GM23338 (cell line): ENCODE measurements at regions not wholly inside any gene's neighbourhood (a gene's known extent, or its start where the extent isn't known, plus 50 kb on each side); places are given as distances from the start of the nearest gene placed in this dataset.

Experiments
- ATAC-seq: fragments of 200-7000 bp; cut with Tn5 transposase; 3 replicates; pipeline ENCODE4 v1.9.1; 2020
- DNase-seq: peaks from one replicate; pipeline ENCODE4 v3.0.0-alpha.2; 2015; ENCODE audit warnings: low spot score
- H2AFZ ChIP-seq: fragments of 200-600 bp; sonication (generic); 2 replicates; pipeline ENCODE4 v1.8.0; 2016; ENCODE audit warnings: antibody characterized with exemption, mild to moderate bottlenecking, moderate library complexity
- H3F3A ChIP-seq: fragments of 200-600 bp; sonication (generic); replicated peaks from 2 replicates; pipeline ENCODE4 v1.8.0; 2017; ENCODE audit warnings: antibody characterized with exemption, mixed run types, low read depth
- H3K27ac ChIP-seq: fragments of 200-600 bp; sonication (generic); 2 replicates; pipeline ENCODE4 v1.6.1; 2016; ENCODE audit warnings: low read depth
- H3K27me3 ChIP-seq: fragments of 200-600 bp; sonication (generic); 2 replicates; pipeline ENCODE4 v1.8.0; 2016; ENCODE audit warnings: mild to moderate bottlenecking, mixed run types, moderate library complexity; ENCODE audit not compliant: insufficient read depth
- H3K36me3 ChIP-seq: fragments of 200-600 bp; sonication (generic); 2 replicates; pipeline ENCODE4 v1.8.0; 2016; ENCODE audit warnings: mild to moderate bottlenecking; ENCODE audit not compliant: insufficient read depth
- H3K4me1 ChIP-seq: fragments of 200-600 bp; sonication (generic); 2 replicates; pipeline ENCODE4 v1.8.0; 2016; ENCODE audit warnings: mild to moderate bottlenecking, moderate library complexity; ENCODE audit not compliant: insufficient read depth
- H3K4me2 ChIP-seq: fragments of 200-600 bp; sonication (generic); 2 replicates; pipeline ENCODE4 v1.7.1; 2017; ENCODE audit warnings: mixed run types
- H3K4me3 ChIP-seq: fragments of 200-600 bp; sonication (generic); 2 replicates; pipeline ENCODE4 v1.6.1; 2016; ENCODE audit warnings: mixed run types
- H3K79me2 ChIP-seq: fragments of 200-600 bp; sonication (generic); replicated peaks from 2 replicates; pipeline ENCODE4 v1.8.0; 2017; ENCODE audit warnings: mild to moderate bottlenecking; ENCODE audit not compliant: insufficient read depth
- H3K9me2 ChIP-seq: fragments of 200-600 bp; sonication (generic); 2 replicates; pipeline ENCODE4 v1.8.0; 2017; ENCODE audit not compliant: insufficient read depth
- H4K20me1 ChIP-seq: fragments of 200-600 bp; sonication (generic); replicated peaks from 2 replicates; pipeline ENCODE4 v1.8.0; 2017; ENCODE audit warnings: mild to moderate bottlenecking; ENCODE audit not compliant: insufficient read depth
- H3K27ac Mint-ChIP-seq: 2 replicates; pipeline ENCODE4 v1.8.0; 2020; ENCODE audit warnings: inconsistent platforms, mild to moderate bottlenecking, moderate library complexity, mixed read lengths
- H3K27me3 Mint-ChIP-seq: 3 replicates; pipeline ENCODE4 v1.8.0; 2022; ENCODE audit warnings: low read depth, mild to moderate bottlenecking, moderate library complexity, mixed read lengths, inconsistent platforms; ENCODE audit not compliant: insufficient read depth, poor library complexity
- H3K36me3 Mint-ChIP-seq: 3 replicates; pipeline ENCODE4 v1.8.0; 2021; ENCODE audit warnings: low read depth, mild to moderate bottlenecking, inconsistent platforms, moderate library complexity, mixed read lengths
- H3K4me1 Mint-ChIP-seq: 3 replicates; pipeline ENCODE4 v1.8.0; 2020; ENCODE audit warnings: mild to moderate bottlenecking, inconsistent platforms, mixed read lengths
- H3K4me3 Mint-ChIP-seq: 3 replicates; pipeline ENCODE4 v1.8.0; 2021; ENCODE audit warnings: moderate library complexity, mild to moderate bottlenecking, inconsistent platforms, mixed read lengths
- H3K9me3 Mint-ChIP-seq: 3 replicates; pipeline ENCODE4 v1.8.0; 2020; ENCODE audit warnings: moderate library complexity, mild to moderate bottlenecking, inconsistent platforms, mixed read lengths
- CREB1 ChIP-seq: fragments of 250-450 bp; sonication (Bioruptor Pico); IDR thresholded peaks from 2 replicates; pipeline ENCODE4 v1.5.0; 2020; ENCODE audit warnings: low read depth, mild to moderate bottlenecking, moderate library complexity
- CTCF ChIP-seq, 2 experiments: fragments of 200-600 bp in 1 of 2; sonication (generic) in 1 of 2; conservative IDR thresholded peaks; 2 replicates each; pipeline versions ENCODE4 v1.5.1 to v1.6.1; 2016 to 2017; ENCODE audit warnings: antibody characterized with exemption in 2 of 2, low read depth in 2 of 2, mild to moderate bottlenecking in 2 of 2, moderate library complexity in 1 of 2
- ETS1 ChIP-seq: IDR thresholded peaks from 2 replicates; pipeline ENCODE4 v1.6.1; 2016; ENCODE audit warnings: antibody characterized with exemption
- EZH2 ChIP-seq: fragments of 200-600 bp; sonication (generic); IDR thresholded peaks from one replicate; pipeline ENCODE4 v1.8.0; 2017; ENCODE audit warnings: antibody characterized with exemption, mild to moderate bottlenecking, low read depth; ENCODE audit not compliant: unreplicated experiment
- JUNB ChIP-seq: IDR thresholded peaks from one replicate; pipeline ENCODE4 v1.6.1; 2016; ENCODE audit warnings: antibody characterized with exemption; ENCODE audit not compliant: unreplicated experiment
- REST ChIP-seq: IDR thresholded peaks from one replicate; pipeline ENCODE4 v1.6.1; 2018; ENCODE audit warnings: antibody characterized with exemption; ENCODE audit not compliant: unreplicated experiment
- ZNF114 ChIP-seq: fragments of 250-450 bp; sonication (Bioruptor Pico); IDR thresholded peaks from 2 replicates; pipeline ENCODE4 v1.5.0; 2020; ENCODE audit warnings: mild to moderate bottlenecking, moderate library complexity
- ZNF331 ChIP-seq: fragments of 250-450 bp; sonication (Bioruptor Pico); IDR thresholded peaks from 2 replicates; pipeline ENCODE4 v1.5.0; 2020; ENCODE audit warnings: low read depth, mild to moderate bottlenecking, moderate library complexity
- ZNF462 ChIP-seq: fragments of 250-450 bp; sonication (Bioruptor Pico); IDR thresholded peaks from 2 replicates; pipeline ENCODE4 v1.5.0; 2020; ENCODE audit warnings: mild to moderate bottlenecking, moderate library complexity

- TF ChIP-seq REST = no peak
- TF ChIP-seq ETS1 = no peak
- no peak for TF ChIP-seq CTCF (conservative IDR thresholded peaks at IDR 0.05; ENCODE audit: low read depth in 2 of 2)
- TF ChIP-seq ZNF331 = no peak
- TF ChIP-seq ZNF114 = no peak
- TF ChIP-seq JUNB = no peak
- TF ChIP-seq EZH2 = no peak
- TF ChIP-seq CREB1 (CRISPR knock-in tag) = no peak
Measured at GRCh38 chr4:8768357-8768999, 103.2 kb downstream of the HMX1 start (continued).

DNA sequence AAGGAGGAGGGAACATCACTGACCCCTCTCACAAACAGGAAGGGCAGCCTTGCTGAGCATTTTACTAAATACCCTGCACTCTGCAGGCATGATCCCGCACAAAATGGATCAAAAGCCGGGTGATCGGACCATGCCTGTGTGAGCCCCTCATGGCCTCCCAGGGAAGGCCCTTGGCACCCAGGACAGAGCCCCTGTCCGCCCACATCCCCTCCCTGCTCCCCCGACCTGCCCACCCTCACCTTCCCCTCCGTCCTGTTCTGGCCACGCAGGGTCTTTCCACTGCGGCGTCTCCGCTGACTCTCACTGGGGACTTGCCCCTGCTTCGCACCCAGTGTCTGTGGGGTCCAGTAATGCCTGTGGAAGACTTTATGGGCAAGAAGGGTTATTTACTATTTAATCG is 105.0 kb downstream of the HMX1 start:
- H4K20me1 ChIP-seq = no peaks in the 10 kb centered on the region
- H3K27me3 Mint-ChIP-seq = peaks cover 22% of the 10 kb centered on the region
- no peaks in the 10 kb centered on the region for H3F3A ChIP-seq
- H3K4me1 Mint-ChIP-seq = peaks cover 14% of the 10 kb centered on the region
- H3K4me1 ChIP-seq = no peaks in the 10 kb centered on the region
- H3K9me2 ChIP-seq = no peaks in the 10 kb centered on the region
- no peak overlapping the region for H3K27ac ChIP-seq
- ATAC-seq (no peak), DNase-seq (no peak)
- H3K4me3 Mint-ChIP-seq = no peak overlapping the region
- H2AFZ ChIP-seq = no peak overlapping the region
- H3K36me3 ChIP-seq = no peaks in the 10 kb centered on the region
- H3K4me3 ChIP-seq = no peak overlapping the region
- no peak overlapping the region for H3K27ac Mint-ChIP-seq
- no peak overlapping the region for H3K4me2 ChIP-seq
- no peaks in the 10 kb centered on the region for H3K79me2 ChIP-seq
- H3K36me3 Mint-ChIP-seq = no peaks in the 10 kb centered on the region
- no peaks in the 10 kb centered on the region for H3K9me3 Mint-ChIP-seq
- no peaks in the 10 kb centered on the region for H3K27me3 ChIP-seq
- TF ChIP-seq CTCF (conservative IDR thresholded peaks at IDR 0.05; ENCODE audit: low read depth in 2 of 2) (no peak), ZNF462 (CRISPR knock-in tag) (no peak)
